ENCODE measurements at regions not wholly inside any gene's neighbourhood (a gene's known extent, or its start where the extent isn't known, plus 50 kb on each side); places are given as distances from the start of the nearest gene placed in this dataset.

DNA sequence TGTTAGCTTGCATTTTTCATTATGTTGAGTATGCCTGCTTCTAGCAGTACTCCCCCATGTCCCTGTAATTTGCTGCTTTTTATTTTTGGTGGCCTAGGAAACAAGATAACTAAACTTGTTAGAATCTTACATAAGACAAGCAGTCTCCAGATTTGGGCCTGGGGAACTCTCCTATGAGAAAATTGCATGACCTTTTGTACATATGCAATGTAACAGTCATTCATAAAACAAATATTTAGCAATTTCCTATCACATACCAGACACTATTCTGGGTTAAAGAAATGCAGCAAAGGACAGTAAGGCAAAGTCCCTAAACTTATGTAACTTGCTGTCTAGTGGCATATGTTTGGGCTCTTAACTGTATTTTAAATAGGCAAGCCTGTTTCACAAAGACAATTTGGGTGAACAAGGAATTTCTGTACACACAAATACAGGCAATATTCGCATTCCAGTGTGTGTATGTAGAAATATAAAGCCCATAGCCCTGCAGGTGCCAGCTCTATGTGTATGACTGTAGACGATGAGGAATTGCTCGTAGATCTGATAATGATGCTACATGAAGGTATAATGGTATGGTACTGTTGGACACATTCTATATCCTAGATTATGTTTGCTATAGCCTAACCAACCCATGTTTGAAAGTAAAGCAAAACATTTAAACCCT is 305.2 kb upstream of the CITED2 start:
- H3K18ac ChIP-seq (ENCODE audit: low read depth in 1 of 2, low read length in 2 of 2), result no peak overlapping the region
- H2BK120ac ChIP-seq (ENCODE audit: low read depth, low read length), result no peak overlapping the region
- no peaks in the 10 kb centered on the region for H3K36me3 ChIP-seq (ENCODE audit: control insufficient read depth in 1 of 2, insufficient read depth in 2 of 2, low read depth in 1 of 2, low read length in 2 of 2)
- H3K4ac ChIP-seq (ENCODE audit: low read depth in 1 of 2, low read length in 2 of 2), result no peak overlapping the region
- no peak overlapping the region for H3K14ac ChIP-seq (ENCODE audit: low read length in 2 of 2)
- H3K27ac ChIP-seq (ENCODE audit: low read length, poor library complexity, severe bottlenecking), result no peak overlapping the region
- H3K27me3 ChIP-seq (ENCODE audit: control insufficient read depth in 1 of 2, insufficient read depth in 1 of 2, low read length in 2 of 2), result no peaks in the 10 kb centered on the region
- no peak overlapping the region for H2AK5ac ChIP-seq (ENCODE audit: low read length, severe bottlenecking)
- H3K4me3 ChIP-seq (ENCODE audit: insufficient read depth in 1 of 2, low read depth in 1 of 2, low read length in 2 of 2), result no peak overlapping the region
- H4K91ac ChIP-seq (ENCODE audit: low read length), result no peak overlapping the region
- peak; percentile 52 for DNase-seq
- peak overlapping the region in 1 of 2 experiments; percentile 66 for H2BK12ac ChIP-seq (ENCODE audit: low read length in 2 of 2)
- no peaks in the 10 kb centered on the region for H3K79me1 ChIP-seq (replicated peaks; ENCODE audit: low read length, poor library complexity, severe bottlenecking)
- peaks cover 2% of the 10 kb centered on the region for H3K4me1 ChIP-seq (ENCODE audit: control insufficient read depth, insufficient read depth, low read depth, low read length)
- H3K9ac ChIP-seq (ENCODE audit: low read length), result no peak overlapping the region
- H3K23ac ChIP-seq (ENCODE audit: low read length in 2 of 2), result no peak overlapping the region
- H2BK5ac ChIP-seq (ENCODE audit: low read depth, low read length, poor library complexity, severe bottlenecking), result no peak overlapping the region
- H3K9me3 ChIP-seq (ENCODE audit: control insufficient read depth, low read length), result no peaks in the 10 kb centered on the region
- H4K8ac ChIP-seq (ENCODE audit: low read length), result no peak overlapping the region
- 96% methylated on average over 2 of the region's 3 CpGs for whole genome bisulfite sequencing
- no peak overlapping the region for H2AFZ ChIP-seq (ENCODE audit: low read depth, low read length)
- H3K4me2 ChIP-seq (ENCODE audit: low read length, poor library complexity, severe bottlenecking), result no peak overlapping the region
- H2BK15ac ChIP-seq (ENCODE audit: low read depth, poor library complexity, severe bottlenecking), result no peak overlapping the region

DNA sequence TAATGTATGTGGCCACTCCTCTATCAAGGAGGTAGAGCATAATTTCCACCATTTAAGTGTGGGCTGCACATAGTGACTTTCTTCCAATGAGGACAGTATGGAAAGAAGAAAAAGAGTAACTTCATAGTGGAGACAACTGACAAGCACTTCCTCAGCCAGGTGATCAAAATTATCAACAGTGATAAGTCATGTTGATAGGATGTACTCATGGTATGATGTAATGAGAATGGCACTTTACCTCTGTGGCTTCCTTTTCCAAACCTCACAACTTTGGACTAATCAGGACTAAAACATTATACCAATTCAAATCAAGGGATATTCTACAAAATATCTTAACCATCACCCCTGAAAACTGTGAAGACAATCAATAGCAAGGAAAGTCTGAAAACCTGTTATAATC is 302.3 kb upstream of the CITED2 start:
- H3K27ac ChIP-seq (ENCODE audit: low read length, poor library complexity, severe bottlenecking), result no peak overlapping the region

DNA sequence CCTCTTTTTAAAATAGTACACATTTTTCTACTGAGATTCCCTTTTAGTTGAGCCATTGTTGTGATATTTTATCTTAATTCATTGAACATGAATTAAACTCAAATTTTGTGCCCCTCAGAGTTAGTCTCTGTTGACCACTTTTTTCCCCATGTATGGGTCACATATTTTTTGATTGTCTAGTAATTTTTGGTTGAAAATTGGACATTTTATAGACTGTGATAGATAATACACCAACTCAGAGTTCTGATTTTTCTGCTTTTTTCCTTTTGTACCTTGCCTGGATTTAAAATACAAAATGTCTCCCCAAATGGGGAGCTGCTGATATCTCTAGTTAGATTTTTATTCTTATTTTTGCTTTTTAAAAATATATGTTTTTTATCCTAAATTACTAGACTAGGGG is 291.8 kb upstream of the CITED2 start:
- no peak for DNase-seq
- Histone ChIP-seq H3K79me1 (replicated peaks; ENCODE audit: low read length, poor library complexity, severe bottlenecking) (no peaks in the 10 kb centered on the region), H4K91ac (ENCODE audit: low read length) (no peak overlapping the region), H2AK5ac (ENCODE audit: low read length, severe bottlenecking) (no peak overlapping the region), H3K14ac (ENCODE audit: low read length in 2 of 2) (no peak overlapping the region), H2BK12ac (ENCODE audit: low read length in 2 of 2) (no peak overlapping the region), H3K23ac (ENCODE audit: low read length in 2 of 2) (no peak overlapping the region), H3K9ac (ENCODE audit: low read length) (no peak overlapping the region), H2BK5ac (ENCODE audit: low read depth, low read length, poor library complexity, severe bottlenecking) (no peak overlapping the region), H3K4me1 (ENCODE audit: control insufficient read depth, insufficient read depth, low read depth, low read length) (no peaks in the 10 kb centered on the region), H3K27me3 (ENCODE audit: control insufficient read depth in 1 of 2, insufficient read depth in 1 of 2, low read length in 2 of 2) (no peaks in the 10 kb centered on the region), H2BK15ac (ENCODE audit: low read depth, poor library complexity, severe bottlenecking) (no peak overlapping the region), H3K4me3 (ENCODE audit: insufficient read depth in 1 of 2, low read depth in 1 of 2, low read length in 2 of 2) (no peak overlapping the region), H3K27ac (ENCODE audit: low read length, poor library complexity, severe bottlenecking) (no peak overlapping the region), H3K36me3 (ENCODE audit: control insufficient read depth in 1 of 2, insufficient read depth in 2 of 2, low read depth in 1 of 2, low read length in 2 of 2) (no peaks in the 10 kb centered on the region), H2AFZ (ENCODE audit: low read depth, low read length) (no peak overlapping the region), H2BK120ac (ENCODE audit: low read depth, low read length) (no peak overlapping the region), H3K4me2 (ENCODE audit: low read length, poor library complexity, severe bottlenecking) (no peak overlapping the region), H3K4ac (ENCODE audit: low read depth in 1 of 2, low read length in 2 of 2) (no peak overlapping the region), H3K18ac (ENCODE audit: low read depth in 1 of 2, low read length in 2 of 2) (no peak overlapping the region), H4K8ac (ENCODE audit: low read length) (no peak overlapping the region), H3K9me3 (ENCODE audit: control insufficient read depth, low read length) (peaks cover 24% of the 10 kb centered on the region)

More for the DNA sequence above, 302.3 kb upstream of the CITED2 start:
- Histone ChIP-seq H2AFZ (ENCODE audit: low read depth, low read length) (no peak overlapping the region), H3K18ac (ENCODE audit: low read depth in 1 of 2, low read length in 2 of 2) (no peak overlapping the region), H3K79me1 (replicated peaks; ENCODE audit: low read length, poor library complexity, severe bottlenecking) (no peaks in the 10 kb centered on the region), H3K4me1 (ENCODE audit: control insufficient read depth, insufficient read depth, low read depth, low read length) (peaks cover 2% of the 10 kb centered on the region), H2BK120ac (ENCODE audit: low read depth, low read length) (no peak overlapping the region), H3K14ac (ENCODE audit: low read length in 2 of 2) (no peak overlapping the region), H3K4me3 (ENCODE audit: insufficient read depth in 1 of 2, low read depth in 1 of 2, low read length in 2 of 2) (no peak overlapping the region), H3K9me3 (ENCODE audit: control insufficient read depth, low read length) (no peaks in the 10 kb centered on the region), H2BK5ac (ENCODE audit: low read depth, low read length, poor library complexity, severe bottlenecking) (no peak overlapping the region), H2AK5ac (ENCODE audit: low read length, severe bottlenecking) (no peak overlapping the region), H3K23ac (ENCODE audit: low read length in 2 of 2) (no peak overlapping the region), H3K27me3 (ENCODE audit: control insufficient read depth in 1 of 2, insufficient read depth in 1 of 2, low read length in 2 of 2) (no peaks in the 10 kb centered on the region), H2BK12ac (ENCODE audit: low read length in 2 of 2) (no peak overlapping the region), H3K9ac (ENCODE audit: low read length) (no peak overlapping the region), H3K4me2 (ENCODE audit: low read length, poor library complexity, severe bottlenecking) (no peak overlapping the region), H3K4ac (ENCODE audit: low read depth in 1 of 2, low read length in 2 of 2) (no peak overlapping the region), H4K8ac (ENCODE audit: low read length) (no peak overlapping the region), H4K91ac (ENCODE audit: low read length) (no peak overlapping the region), H2BK15ac (ENCODE audit: low read depth, poor library complexity, severe bottlenecking) (no peak overlapping the region), H3K36me3 (ENCODE audit: control insufficient read depth in 1 of 2, insufficient read depth in 2 of 2, low read depth in 1 of 2, low read length in 2 of 2) (no peaks in the 10 kb centered on the region)
- no peak for DNase-seq

DNA sequence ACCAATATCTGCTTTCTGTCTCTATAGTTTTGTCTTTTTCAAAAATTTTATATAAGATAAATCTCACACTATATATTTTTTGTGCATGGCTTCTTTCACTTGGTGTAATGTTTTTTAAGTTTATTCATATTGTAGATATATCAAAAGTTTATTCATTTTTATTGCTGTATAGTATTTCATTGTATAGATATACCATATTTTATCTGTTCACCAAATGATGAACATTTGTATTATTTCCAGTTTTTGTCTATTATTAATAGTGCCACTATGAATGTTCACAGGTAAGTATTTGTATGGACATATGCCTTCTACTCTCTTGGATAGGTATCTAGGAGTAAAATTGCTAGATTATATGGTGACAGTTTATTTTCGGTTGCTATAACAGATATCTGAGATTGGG is 289.5 kb upstream of the CITED2 start:
- WGBS, result 98% methylated on average over 1 of the region's 1 CpG
- H3K4me3 ChIP-seq (ENCODE audit: insufficient read depth in 1 of 2, low read depth in 1 of 2, low read length in 2 of 2), result no peak overlapping the region
- H2BK120ac ChIP-seq (ENCODE audit: low read depth, low read length), result no peak overlapping the region
- no peak overlapping the region for H3K4me2 ChIP-seq (ENCODE audit: low read length, poor library complexity, severe bottlenecking)
- H2BK5ac ChIP-seq (ENCODE audit: low read depth, low read length, poor library complexity, severe bottlenecking), result no peak overlapping the region
- no peaks in the 10 kb centered on the region for H3K79me1 ChIP-seq (replicated peaks; ENCODE audit: low read length, poor library complexity, severe bottlenecking)
- no peak overlapping the region for H3K27ac ChIP-seq (ENCODE audit: low read length, poor library complexity, severe bottlenecking)
- no peaks in the 10 kb centered on the region for H3K27me3 ChIP-seq (ENCODE audit: control insufficient read depth in 1 of 2, insufficient read depth in 1 of 2, low read length in 2 of 2)
- no peak overlapping the region for H3K18ac ChIP-seq (ENCODE audit: low read depth in 1 of 2, low read length in 2 of 2)
- no peak overlapping the region for H3K14ac ChIP-seq (ENCODE audit: low read length in 2 of 2)
- no peak overlapping the region for H4K91ac ChIP-seq (ENCODE audit: low read length)
- H2AFZ ChIP-seq (ENCODE audit: low read depth, low read length), result no peak overlapping the region
- no peak overlapping the region for H2BK15ac ChIP-seq (ENCODE audit: low read depth, poor library complexity, severe bottlenecking)
- peaks cover 21% of the 10 kb centered on the region for H3K9me3 ChIP-seq (ENCODE audit: control insufficient read depth, low read length)
- H3K4ac ChIP-seq (ENCODE audit: low read depth in 1 of 2, low read length in 2 of 2), result no peak overlapping the region
- no peak overlapping the region for H3K9ac ChIP-seq (ENCODE audit: low read length)
- no peaks in the 10 kb centered on the region for H3K4me1 ChIP-seq (ENCODE audit: control insufficient read depth, insufficient read depth, low read depth, low read length)
- no peak overlapping the region for H4K8ac ChIP-seq (ENCODE audit: low read length)
- no peak overlapping the region for H3K23ac ChIP-seq (ENCODE audit: low read length in 2 of 2)
- H2AK5ac ChIP-seq (ENCODE audit: low read length, severe bottlenecking), result no peak overlapping the region
- DNase-seq, result no peak
- no peaks in the 10 kb centered on the region for H3K36me3 ChIP-seq (ENCODE audit: control insufficient read depth in 1 of 2, insufficient read depth in 2 of 2, low read depth in 1 of 2, low read length in 2 of 2)
- no peak overlapping the region for H2BK12ac ChIP-seq (ENCODE audit: low read length in 2 of 2)
